Gastrocnemius medialis (tissue), 4 donors: ENCODE measurements at regions not wholly inside any gene's neighbourhood (a gene's known extent, or its start where the extent isn't known, plus 50 kb on each side); places are given as distances from the start of the nearest gene placed in this dataset.

Source experiments
- ATAC-seq, 2 donors: fragments of 150-250 bp; one replicate each; pipeline ENCODE4 v1.9.1; 2016
- DNase-seq, 2 donors: peaks; one replicate each; pipeline ENCODE4 v3.0.0-alpha.2; 2019
- H3K27ac ChIP-seq, 4 donors: fragments of 200-600 bp; sonication (generic); 1 replicate in 1 of 4; 2 replicates in 3 of 4; pipeline ENCODE4 v1.5.1; 2016 to 2018; ENCODE audit warnings: mild to moderate bottlenecking in 2 of 4, moderate library complexity in 1 of 4
- H3K27me3 ChIP-seq, 3 donors: fragments of 200-600 bp; sonication (generic) in 2 of 3; 1 replicate in 1 of 3; 2 replicates in 2 of 3; pipeline versions ENCODE4 v1.5.1 to v1.6.0; 2016 to 2019; ENCODE audit warnings: mild to moderate bottlenecking in 1 of 3, moderate library complexity in 1 of 3
- H3K36me3 ChIP-seq, 2 donors: fragments of 200-600 bp; sonication (generic) in 1 of 2; one replicate each; pipeline ENCODE4 v1.5.1; 2017 to 2018
- H3K4me1 ChIP-seq, 2 donors: fragments of 200-600 bp; sonication (generic) in 1 of 2; one replicate each; pipeline ENCODE4 v1.5.1; 2016 to 2017; ENCODE audit warnings: mild to moderate bottlenecking in 2 of 2
- H3K4me3 ChIP-seq, 4 donors: fragments of 200-600 bp; sonication (generic) in 3 of 4; 1 replicate in 1 of 4; 2 replicates in 3 of 4; pipeline ENCODE4 v1.5.1; 2016 to 2019; ENCODE audit warnings: mild to moderate bottlenecking in 2 of 4
- H3K9me3 ChIP-seq, 3 donors: fragments of 200-600 bp; sonication (generic) in 2 of 3; 1 replicate in 1 of 3; 2 replicates in 2 of 3; pipeline ENCODE4 v1.5.1; 2016 to 2019
- CTCF ChIP-seq, 5 experiments: fragments of 450-650 bp in 3 of 5; fragments of 200-600 bp in 2 of 5; sonication (generic) in 2 of 5; IDR thresholded peaks in 4 of 5; conservative IDR thresholded peaks in 1 of 5; 1 replicate in 4 of 5; 2 replicates in 1 of 5; pipeline ENCODE4 v1.5.1; 2016 to 2019; ENCODE audit warnings: antibody characterized with exemption in 5 of 5, mild to moderate bottlenecking in 3 of 5, moderate library complexity in 3 of 5
- POLR2A ChIP-seq, 2 donors: fragments of 450-650 bp; IDR thresholded peaks; one replicate each; pipeline ENCODE4 v1.6.1; 2017; ENCODE audit warnings: antibody characterized with exemption in 2 of 2, mild to moderate bottlenecking in 2 of 2, moderate library complexity in 2 of 2
- in situ Hi-C, 4 donors: fragments of 200-750 bp; cut with MboI; loops; one replicate each; pipeline versions ENCODE4 v1.15.0 to v1.8.0; 2017; ENCODE audit warnings: low sequenced_read_pairs in 4 of 4
- intact Hi-C: fragments of 100-400 bp; cut with DNase I; formaldehyde crosslinking; loops from one replicate; pipeline ENCODE4 v1.15.1; 2023; ENCODE audit warnings: low total_unique reads

DNA sequence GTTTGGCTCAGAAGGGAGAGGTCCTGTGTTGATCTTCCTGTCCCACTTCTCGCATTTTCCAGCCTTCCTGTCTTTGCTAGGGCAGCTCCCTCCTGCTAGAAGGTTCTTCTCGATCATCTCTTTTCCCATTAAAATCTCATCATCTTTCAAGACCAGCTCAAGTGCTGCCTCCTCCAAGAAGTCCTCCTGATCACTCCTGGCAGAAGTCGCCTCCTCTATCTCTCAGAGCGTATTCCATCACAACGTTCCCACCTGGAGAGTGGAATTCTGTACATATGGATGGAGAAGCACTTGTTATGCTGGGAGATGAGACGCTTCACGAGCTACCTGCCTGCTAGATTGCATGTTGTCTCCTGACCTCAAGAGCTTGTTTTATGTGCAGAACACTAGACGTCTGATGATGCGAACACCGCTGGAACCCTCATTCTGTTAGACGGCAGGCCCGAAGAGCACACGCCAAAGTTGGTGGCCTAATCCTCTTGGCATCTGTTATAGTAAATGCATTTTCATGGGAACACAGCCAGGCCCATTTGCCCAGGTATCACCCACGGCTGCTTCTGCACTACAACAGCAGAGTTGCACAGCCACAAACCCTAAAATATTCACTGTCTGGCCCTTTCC, 68.0 kb upstream of the INSIG1 start:
- no peaks in the 10 kb centered on the region for H3K4me1 ChIP-seq

GRCh38 chr7:155230169-155230593, 67.5 kb upstream of the INSIG1 start:
- peak overlapping the region in 1 of 4 donors; percentile 27 for H3K27ac ChIP-seq
- H3K9me3 ChIP-seq, result no peaks in the 10 kb centered on the region
- H3K36me3 ChIP-seq, result no peaks in the 10 kb centered on the region
- DNase-seq, result peak; percentile 75 to 81
- in situ Hi-C loops (no loop called here), intact Hi-C loops (loop anchor here (2.0 kb wide), 1 partner anchor 69 kb away; no protein-coding TSS in a partner anchor)
- H3K4me3 ChIP-seq, result no peak overlapping the region
- TF ChIP-seq POLR2A (IDR thresholded peaks at IDR 0.05), result no peak
- TF ChIP-seq CTCF (IDR thresholded peaks at IDR 0.05 in 4 of 5, conservative IDR thresholded peaks at IDR 0.05 in 1 of 5), result no peak
- no peaks in the 10 kb centered on the region for H3K4me1 ChIP-seq
- H3K27me3 ChIP-seq, result no peaks in the 10 kb centered on the region
- peak; percentile 97 for ATAC-seq

More for the DNA sequence above, 68.0 kb upstream of the INSIG1 start:
- ATAC-seq, result peak; percentile 7 to 28
- H3K36me3 ChIP-seq, result no peaks in the 10 kb centered on the region
- H3K9me3 ChIP-seq, result no peaks in the 10 kb centered on the region
- DNase-seq, result no peak
- peak overlapping the region in 1 of 4 donors; percentile 27 for H3K27ac ChIP-seq
- no peak overlapping the region for H3K4me3 ChIP-seq
- no peaks in the 10 kb centered on the region for H3K27me3 ChIP-seq
- TF ChIP-seq CTCF (IDR thresholded peaks at IDR 0.05 in 4 of 5, conservative IDR thresholded peaks at IDR 0.05 in 1 of 5) (no peak), POLR2A (IDR thresholded peaks at IDR 0.05) (no peak)
- intact Hi-C loops, result loop anchor here (2.0 kb wide), 1 partner anchor 69 kb away; no protein-coding TSS in a partner anchor
- in situ Hi-C loops, result no loop called here

- H3K27ac ChIP-seq, result no peak overlapping the region
- H3K4me3 ChIP-seq, result no peak overlapping the region
- in situ Hi-C loops, result no loop called here
- H3K9me3 ChIP-seq, result no peaks in the 10 kb centered on the region
- H3K4me1 ChIP-seq, result no peaks in the 10 kb centered on the region
- TF ChIP-seq POLR2A (IDR thresholded peaks at IDR 0.05) (no peak), CTCF (IDR thresholded peaks at IDR 0.05 in 4 of 5, conservative IDR thresholded peaks at IDR 0.05 in 1 of 5) (no peak)
- no peaks in the 10 kb centered on the region for H3K27me3 ChIP-seq
- intact Hi-C loops, result loop anchor here (2.0 kb wide), 1 partner anchor 67 kb away; no protein-coding TSS in a partner anchor
- H3K36me3 ChIP-seq, result no peaks in the 10 kb centered on the region
- no peak for ATAC-seq
- no peak for DNase-seq
Measured at GRCh38 chr7:155231241-155231800, 66.4 kb upstream of the INSIG1 start.

- intact Hi-C loops, result loop anchor here (2.0 kb wide), 1 partner anchor 67 kb away; no protein-coding TSS in a partner anchor
- TF ChIP-seq CTCF (IDR thresholded peaks at IDR 0.05 in 4 of 5, conservative IDR thresholded peaks at IDR 0.05 in 1 of 5) (no peak), POLR2A (IDR thresholded peaks at IDR 0.05) (no peak)
- H3K9me3 ChIP-seq, result no peaks in the 10 kb centered on the region
- no peak overlapping the region for H3K27ac ChIP-seq
- no peak overlapping the region for H3K4me3 ChIP-seq
- in situ Hi-C loops, result no loop called here
- DNase-seq, result no peak
- ATAC-seq, result no peak
- H3K4me1 ChIP-seq, result no peaks in the 10 kb centered on the region
- H3K36me3 ChIP-seq, result no peaks in the 10 kb centered on the region
- H3K27me3 ChIP-seq, result no peaks in the 10 kb centered on the region
Measured at GRCh38 chr7:155231941-155232340, 65.7 kb upstream of the INSIG1 start.
